NCI-H187 (cell line): ENCODE measurements at regions not wholly inside any gene's neighbourhood (a gene's known extent, or its start where the extent isn't known, plus 50 kb on each side); places are given as distances from the start of the nearest gene placed in this dataset.

ENCODE experiments used
- DNase-seq, 2 experiments: peaks; one replicate each; lab custom pipeline; 2025; lab: John Stamatoyannopoulos, UW

GRCh38 chr13:74870865-74871264 lies 611.1 kb downstream of the TBC1D4 start:
- no peak for DNase-seq

GRCh38 chr13:74869846-74870245 lies 612.1 kb downstream of the TBC1D4 start:
- no peak for DNase-seq

GRCh38 chr13:74868049-74868448 lies 613.9 kb downstream of the TBC1D4 start:
- DNase-seq = no peak

- DNase-seq = no peak
Observed at GRCh38 chr13:74867460-74867859, 614.5 kb downstream of the TBC1D4 start.

- DNase-seq = no peak
Observed at GRCh38 chr13:74866101-74866500, 615.9 kb downstream of the TBC1D4 start.

GRCh38 chr13:74865656-74866055 lies 616.3 kb downstream of the TBC1D4 start:
- DNase-seq = no peak

GRCh38 chr13:74860789-74861188 lies 621.2 kb downstream of the TBC1D4 start:
- no peak for DNase-seq

- DNase-seq = no peak
Observed at GRCh38 chr13:74850893-74851292, 631.1 kb downstream of the TBC1D4 start.

GRCh38 chr13:74847966-74848365 lies 634.0 kb downstream of the TBC1D4 start:
- DNase-seq = no peak

GRCh38 chr13:74845806-74846205 lies 636.2 kb downstream of the TBC1D4 start:
- DNase-seq = no peak

- DNase-seq = no peak
Observed at GRCh38 chr13:74841651-74842050, 640.3 kb downstream of the TBC1D4 start.

GRCh38 chr13:74841123-74841522 lies 640.8 kb downstream of the TBC1D4 start:
- no peak for DNase-seq

GRCh38 chr13:74839656-74840055 lies 642.3 kb downstream of the TBC1D4 start:
- DNase-seq = no peak

- DNase-seq = no peak
Observed at GRCh38 chr13:74838096-74838495, 643.9 kb downstream of the TBC1D4 start.

GRCh38 chr13:74836628-74837027 lies 645.3 kb downstream of the TBC1D4 start:
- DNase-seq = no peak

- DNase-seq = no peak
Observed at GRCh38 chr13:74835579-74835978, 646.4 kb downstream of the TBC1D4 start.

- DNase-seq = no peak
Observed at GRCh38 chr13:74825938-74826246, 656.1 kb downstream of the TBC1D4 start.

GRCh38 chr13:74825152-74825937 lies 656.6 kb downstream of the TBC1D4 start:
- DNase-seq = no peak

- DNase-seq = no peak
Observed at GRCh38 chr13:74820809-74821208, 661.2 kb downstream of the TBC1D4 start.

- DNase-seq = no peak
Observed at GRCh38 chr13:74819549-74819948, 662.4 kb downstream of the TBC1D4 start.

- no peak for DNase-seq
Observed at GRCh38 chr13:74816737-74817136, 665.2 kb downstream of the TBC1D4 start.

GRCh38 chr13:74796157-74796556 lies 662.0 kb upstream of the KLF12 start:
- no peak for DNase-seq

GRCh38 chr13:74795526-74795925 lies 661.3 kb upstream of the KLF12 start:
- no peak for DNase-seq

- no peak for DNase-seq
Observed at GRCh38 chr13:74794582-74794981, 660.4 kb upstream of the KLF12 start.
